HG02588 (cell line): ENCODE measurements at regions not wholly inside any gene's neighbourhood (a gene's known extent, or its start where the extent isn't known, plus 50 kb on each side); places are given as distances from the start of the nearest gene placed in this dataset.

Experiments used
- ATAC-seq: cut with Tn5 transposase; IDR thresholded peaks from one replicate; pipeline ENCODE4 v1.9.1; 2021; ENCODE audit warnings: mild to moderate bottlenecking, moderate library complexity; ENCODE audit not compliant: unreplicated experiment

DNA sequence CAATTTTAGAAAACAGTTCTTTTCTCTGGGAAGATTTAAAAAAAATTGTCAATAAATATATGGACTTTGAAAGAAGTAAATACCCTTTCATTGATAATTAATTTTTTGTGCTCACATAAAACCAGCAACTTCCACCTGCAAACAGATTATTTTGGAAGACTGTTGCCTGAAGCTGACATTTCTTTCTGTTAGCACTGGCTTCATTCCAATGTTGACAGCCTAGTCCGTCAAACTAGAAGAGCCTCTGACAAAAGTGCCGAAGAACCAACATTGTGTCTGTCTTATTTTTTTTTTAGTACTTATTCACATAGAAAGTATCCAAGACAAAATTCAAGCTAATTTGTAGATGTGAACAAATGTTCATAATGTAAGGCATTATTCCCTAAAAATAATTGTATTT is 108.6 kb upstream of the TMEM161B start:
- no peak for ATAC-seq

DNA sequence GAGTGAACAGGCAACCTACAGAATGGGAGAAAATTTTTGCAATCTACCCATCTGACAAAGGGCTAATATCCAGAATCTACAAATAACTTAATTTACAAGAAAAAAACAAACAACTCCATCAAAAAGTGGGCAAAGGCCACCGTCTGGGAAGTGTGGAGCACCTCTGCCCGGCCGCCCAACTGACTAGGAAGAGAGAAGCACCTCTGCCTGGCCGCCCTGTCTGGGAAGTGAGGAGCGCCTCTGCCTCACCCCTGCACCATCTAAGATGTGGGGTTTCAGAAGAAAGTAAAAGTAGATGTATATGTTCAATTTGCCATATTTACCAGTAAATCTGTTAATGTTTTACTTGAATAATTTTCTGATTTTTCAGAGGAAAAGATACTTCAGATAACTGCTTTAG is 108.1 kb upstream of the TMEM161B start:
- no peak for ATAC-seq

DNA sequence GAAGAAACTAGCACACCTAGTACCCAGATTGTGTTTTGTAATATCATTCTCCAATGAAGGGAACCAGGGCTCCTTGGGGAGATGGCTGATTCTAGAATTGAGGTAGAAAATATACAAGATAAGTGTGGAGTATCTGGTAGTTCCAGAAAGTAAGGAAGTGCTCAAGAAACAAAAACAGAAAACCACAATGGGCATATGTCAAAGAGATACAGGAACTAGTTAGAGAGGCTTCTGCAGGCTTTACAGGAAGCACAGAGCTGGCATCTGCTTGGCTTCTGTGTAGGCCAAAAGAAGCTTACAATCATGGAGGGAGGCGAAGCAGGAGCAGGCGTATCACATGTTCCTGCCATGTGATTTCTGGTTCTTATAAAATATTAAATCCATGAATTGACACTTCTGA is 105.7 kb upstream of the TMEM161B start:
- no peak for ATAC-seq

DNA sequence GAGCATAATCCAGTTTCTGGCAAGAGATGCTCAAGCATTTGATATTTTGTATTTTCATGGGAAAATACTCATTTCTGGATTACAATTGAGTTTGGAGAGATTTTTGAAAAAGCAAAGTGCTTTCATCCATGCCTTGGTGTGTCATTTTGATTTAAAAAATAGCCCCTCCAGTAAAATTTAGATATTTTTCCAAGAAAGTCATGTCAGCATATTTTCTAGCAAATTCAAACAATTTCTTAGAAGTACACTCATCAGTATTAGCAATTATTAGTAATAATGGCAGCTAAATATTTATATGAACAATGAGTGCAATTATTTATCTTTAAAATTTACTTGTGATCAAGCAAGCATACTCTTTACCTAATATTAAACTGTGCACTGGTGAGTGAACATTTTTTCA is 102.2 kb upstream of the TMEM161B start:
- no peak for ATAC-seq

DNA sequence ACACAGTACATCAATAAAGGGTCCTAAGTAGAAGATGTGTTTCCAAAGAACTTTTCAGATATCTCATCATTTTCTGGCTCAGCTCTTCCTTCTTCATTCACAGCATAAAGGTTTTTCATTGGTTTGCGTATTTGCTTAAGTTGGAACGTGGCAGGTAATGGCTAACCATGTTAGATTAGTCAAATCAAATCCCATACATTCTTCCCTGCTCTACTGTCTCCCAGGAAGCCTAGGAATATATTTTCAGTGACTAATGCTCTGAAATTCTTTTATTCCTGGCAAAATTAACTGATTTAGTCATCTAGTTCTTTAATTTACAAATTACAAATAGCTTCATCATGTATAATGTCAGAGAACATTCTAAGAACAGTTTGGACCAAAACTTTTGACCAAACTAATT is 99.6 kb upstream of the TMEM161B start:
- ATAC-seq, result no peak

DNA sequence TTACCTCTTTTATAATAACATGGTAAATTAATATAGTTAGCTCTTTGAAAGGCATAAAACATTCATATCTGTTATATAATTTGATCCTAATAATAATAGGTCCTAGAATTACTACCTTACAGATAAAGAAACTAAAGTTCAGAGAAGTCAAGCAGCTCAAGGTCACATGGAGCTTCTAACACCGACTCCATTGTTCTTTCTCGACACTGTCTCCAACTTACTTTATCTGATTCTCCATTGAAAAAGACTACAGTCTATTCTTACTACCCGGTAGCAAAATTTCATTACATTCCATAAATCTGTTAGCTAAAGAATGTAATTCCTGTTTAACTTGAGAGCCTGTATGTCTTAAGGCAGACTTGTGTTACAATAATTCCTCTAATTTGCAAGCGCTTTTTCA is 96.3 kb upstream of the TMEM161B start:
- no peak for ATAC-seq

DNA sequence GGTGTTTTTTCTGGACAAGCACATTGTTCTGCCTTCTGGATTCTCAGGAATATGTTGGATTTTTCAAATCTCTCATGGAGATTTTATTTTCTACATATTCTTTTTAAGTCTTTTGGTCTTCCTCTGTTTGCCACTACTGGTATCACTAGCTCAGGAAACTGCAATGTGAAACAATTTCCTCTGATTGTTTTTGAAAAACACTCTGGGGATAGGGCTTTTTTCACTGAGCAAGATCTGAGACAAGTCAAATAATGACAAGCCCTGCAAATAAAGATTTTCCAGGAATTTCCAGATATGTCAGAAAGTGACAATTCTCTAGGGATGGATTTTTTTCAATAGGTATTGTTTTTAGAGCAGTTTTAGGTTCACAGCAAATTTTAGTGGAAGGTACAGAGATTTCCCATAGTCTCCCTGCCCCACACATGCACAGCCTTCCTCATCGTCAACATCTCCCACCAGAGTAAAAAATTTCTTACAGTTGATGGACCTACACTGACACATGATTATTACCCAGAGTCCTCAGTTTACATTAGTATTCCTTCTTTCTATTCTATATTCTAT is 86.9 kb upstream of the TMEM161B start:
- no peak for ATAC-seq

DNA sequence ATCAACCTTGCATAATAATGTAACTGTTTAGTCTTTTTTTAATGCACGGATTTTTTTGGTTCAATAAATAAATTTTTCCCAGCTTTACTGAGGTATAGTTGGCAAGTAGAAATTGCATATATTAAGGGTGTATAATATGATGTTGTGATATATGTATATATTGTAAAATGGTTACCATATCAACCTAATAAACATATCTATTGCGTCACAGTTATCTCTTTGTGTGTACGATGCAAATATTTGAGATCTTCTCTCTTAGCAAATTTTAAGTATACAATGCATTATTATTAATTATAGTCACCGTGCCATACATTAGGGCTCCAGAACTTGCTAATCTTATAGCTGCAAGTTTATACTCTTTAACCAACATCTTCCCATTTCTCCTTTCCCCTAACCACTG is 57.2 kb upstream of the TMEM161B start:
- no peak for ATAC-seq

DNA sequence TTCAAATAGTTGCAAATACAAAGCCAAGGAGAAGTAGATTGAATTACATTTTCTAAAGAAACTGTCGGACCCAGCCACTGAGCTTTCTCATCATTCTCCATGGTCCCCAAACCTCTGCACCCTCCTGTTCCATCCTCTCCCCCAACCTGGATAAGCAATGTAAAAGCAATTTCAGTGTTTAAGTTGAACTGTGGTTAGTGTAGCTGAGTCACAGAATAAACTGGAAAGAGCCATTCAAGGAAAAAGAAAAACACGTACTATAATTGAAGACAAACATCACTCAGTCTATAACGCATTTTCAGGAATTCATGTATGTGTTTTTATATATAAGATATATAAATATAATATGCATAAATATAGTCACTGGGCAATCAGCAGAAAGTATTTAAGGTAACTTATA is 54.1 kb upstream of the TMEM161B start:
- no peak for ATAC-seq
